ENCODE measurements at regions not wholly inside any gene's neighbourhood (a gene's known extent, or its start where the extent isn't known, plus 50 kb on each side); places are given as distances from the start of the nearest gene placed in this dataset.

GRCh38 chr2:18284331-18284730 lies 276.1 kb downstream of the RDH14 start:
- no peak for TF ChIP-seq CTCF (conservative IDR thresholded peaks at IDR 0.05)
- no peak for TF ChIP-seq EZH2 (IDR thresholded peaks at IDR 0.05; ENCODE audit: low read depth)

Data from PC-9 (cell line).